Effector memory CD4-positive, alpha-beta T cell (primary cell): ENCODE measurements at regions not wholly inside any gene's neighbourhood (a gene's known extent, or its start where the extent isn't known, plus 50 kb on each side); places are given as distances from the start of the nearest gene placed in this dataset.
"Not testable (repeated sequence)": the region's sequence is repeated elsewhere in the genome, so short reads cannot be mapped to it uniquely, and the experiment has no call there.

Experiments used
- DNase-seq, 3 donors: peaks; one replicate each; pipeline ENCODE4 v3.0.0-alpha.2; 2020
- H3K27ac ChIP-seq: 2 replicates; pipeline ENCODE4 v1.7.0; 2013; ENCODE audit warnings: mild to moderate bottlenecking, low read length, moderate library complexity; ENCODE audit not compliant: insufficient read depth, poor library complexity, severe bottlenecking
- H3K27me3 ChIP-seq: replicated peaks from 2 replicates; pipeline ENCODE4 v1.7.0; 2013; ENCODE audit warnings: mild to moderate bottlenecking, low read length; ENCODE audit not compliant: insufficient read depth, control insufficient read depth, poor library complexity, severe bottlenecking
- H3K36me3 ChIP-seq: 2 replicates; pipeline ENCODE4 v1.7.0; 2013; ENCODE audit warnings: mild to moderate bottlenecking, low read length, moderate library complexity; ENCODE audit not compliant: control insufficient read depth, insufficient read depth
- H3K4me1 ChIP-seq: 2 replicates; pipeline ENCODE4 v1.7.0; 2013; ENCODE audit warnings: low read length, mild to moderate bottlenecking; ENCODE audit not compliant: control insufficient read depth, insufficient read depth, poor library complexity, severe bottlenecking
- H3K4me3 ChIP-seq: 2 replicates; pipeline ENCODE4 v1.7.0; 2013; ENCODE audit warnings: low read length, low read depth, mild to moderate bottlenecking; ENCODE audit not compliant: insufficient read depth, poor library complexity, severe bottlenecking
- H3K9me3 ChIP-seq: 2 replicates; pipeline ENCODE4 v1.7.0; 2013; ENCODE audit warnings: mild to moderate bottlenecking, low read length, moderate library complexity; ENCODE audit not compliant: control insufficient read depth

DNA sequence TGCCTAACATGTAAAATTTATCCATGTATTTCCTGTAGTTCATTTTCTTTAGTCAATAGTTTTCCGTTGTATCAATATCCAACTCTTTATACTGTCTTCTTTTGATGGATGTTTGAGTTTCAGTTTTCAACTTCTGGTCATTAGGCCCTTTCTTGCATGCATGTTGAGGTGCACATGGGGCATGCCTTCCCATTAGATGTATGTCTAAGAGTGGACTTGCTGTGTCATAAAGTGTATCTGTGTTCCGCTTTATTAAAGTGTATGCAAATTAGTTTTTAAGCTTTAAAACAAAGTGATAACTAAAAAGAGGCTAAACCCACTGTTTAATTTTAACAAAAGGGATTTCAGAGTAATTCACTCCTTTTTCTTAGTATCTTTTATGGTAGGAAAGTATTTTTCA, 441.1 kb downstream of the PCNX1 start:
- no peak overlapping the region for H3K27ac ChIP-seq
- no peaks in the 10 kb centered on the region for H3K9me3 ChIP-seq
- H3K4me1 ChIP-seq: no peaks in the 10 kb centered on the region
- no peaks in the 10 kb centered on the region for H3K27me3 ChIP-seq
- H3K4me3 ChIP-seq: no peak overlapping the region
- no peak for DNase-seq
- H3K36me3 ChIP-seq: no peaks in the 10 kb centered on the region

DNA sequence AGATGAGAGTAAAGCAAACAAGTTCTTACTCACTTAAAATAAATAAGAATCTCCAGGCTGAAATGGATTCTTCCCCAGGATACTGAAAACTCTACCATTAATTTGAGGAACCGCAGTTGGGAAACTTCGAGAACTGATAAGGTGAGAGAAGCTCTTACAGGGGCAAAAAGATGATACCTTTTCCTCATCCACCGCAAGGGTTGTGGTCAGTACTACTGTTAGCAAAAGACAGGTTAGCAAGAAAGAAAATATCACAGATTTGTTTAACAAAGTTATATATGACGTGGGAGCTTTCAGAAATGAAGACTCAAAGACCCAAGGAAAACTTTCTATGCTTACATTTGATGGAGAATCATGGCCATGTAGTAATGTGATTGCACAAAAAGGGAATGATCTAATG, 441.6 kb downstream of the PCNX1 start:
- H3K4me3 ChIP-seq: no peak overlapping the region
- DNase-seq: no peak
- no peaks in the 10 kb centered on the region for H3K27me3 ChIP-seq
- no peaks in the 10 kb centered on the region for H3K9me3 ChIP-seq
- no peaks in the 10 kb centered on the region for H3K36me3 ChIP-seq
- no peak overlapping the region for H3K27ac ChIP-seq
- H3K4me1 ChIP-seq: no peaks in the 10 kb centered on the region

DNA sequence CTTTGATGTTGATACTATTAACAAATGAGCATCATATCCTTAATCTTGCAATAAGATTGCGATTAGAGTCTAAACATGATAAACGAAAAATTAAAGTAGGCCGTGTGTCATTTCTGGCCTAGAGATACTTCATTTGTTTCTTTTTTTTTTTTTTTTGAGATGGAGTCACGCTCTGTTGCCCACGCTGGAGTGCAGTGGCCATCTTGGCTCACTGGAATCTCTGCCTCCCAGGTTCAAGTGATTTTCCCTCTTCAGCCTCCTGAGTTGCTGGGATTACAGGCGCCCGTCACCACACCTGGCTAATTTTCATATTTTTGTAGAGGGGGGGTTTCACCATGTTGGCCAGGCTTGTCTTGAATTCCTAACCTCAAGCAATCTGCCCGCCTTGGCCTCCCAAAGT, 446.9 kb downstream of the PCNX1 start:
- Histone ChIP-seq H3K9me3 (no peaks in the 10 kb centered on the region), H3K27ac (no peak overlapping the region), H3K36me3 (no peaks in the 10 kb centered on the region), H3K4me1 (no peaks in the 10 kb centered on the region), H3K4me3 (no peak overlapping the region), H3K27me3 (no peaks in the 10 kb centered on the region)
- no peak for DNase-seq

DNA sequence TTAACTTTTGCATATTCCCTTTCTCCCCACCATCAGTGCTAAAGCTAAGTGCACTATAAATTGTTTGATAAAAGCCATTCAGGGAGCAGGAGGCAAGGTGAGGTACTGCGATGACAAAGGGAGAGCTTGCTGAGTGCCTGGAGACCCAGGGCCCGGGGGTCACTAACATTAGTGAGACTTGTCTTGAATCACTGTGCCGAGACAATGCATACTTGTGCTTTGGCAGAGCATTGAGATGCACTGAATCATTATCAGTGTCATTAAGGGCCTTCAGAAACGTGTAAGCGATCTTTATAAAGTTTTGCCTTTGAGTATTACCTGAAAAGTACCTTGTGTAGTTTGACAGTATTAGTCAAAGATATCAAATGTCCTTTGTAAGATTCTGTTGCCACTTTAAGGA, 447.5 kb downstream of the PCNX1 start:
- DNase-seq: no peak
- no peaks in the 10 kb centered on the region for H3K4me1 ChIP-seq

DNA sequence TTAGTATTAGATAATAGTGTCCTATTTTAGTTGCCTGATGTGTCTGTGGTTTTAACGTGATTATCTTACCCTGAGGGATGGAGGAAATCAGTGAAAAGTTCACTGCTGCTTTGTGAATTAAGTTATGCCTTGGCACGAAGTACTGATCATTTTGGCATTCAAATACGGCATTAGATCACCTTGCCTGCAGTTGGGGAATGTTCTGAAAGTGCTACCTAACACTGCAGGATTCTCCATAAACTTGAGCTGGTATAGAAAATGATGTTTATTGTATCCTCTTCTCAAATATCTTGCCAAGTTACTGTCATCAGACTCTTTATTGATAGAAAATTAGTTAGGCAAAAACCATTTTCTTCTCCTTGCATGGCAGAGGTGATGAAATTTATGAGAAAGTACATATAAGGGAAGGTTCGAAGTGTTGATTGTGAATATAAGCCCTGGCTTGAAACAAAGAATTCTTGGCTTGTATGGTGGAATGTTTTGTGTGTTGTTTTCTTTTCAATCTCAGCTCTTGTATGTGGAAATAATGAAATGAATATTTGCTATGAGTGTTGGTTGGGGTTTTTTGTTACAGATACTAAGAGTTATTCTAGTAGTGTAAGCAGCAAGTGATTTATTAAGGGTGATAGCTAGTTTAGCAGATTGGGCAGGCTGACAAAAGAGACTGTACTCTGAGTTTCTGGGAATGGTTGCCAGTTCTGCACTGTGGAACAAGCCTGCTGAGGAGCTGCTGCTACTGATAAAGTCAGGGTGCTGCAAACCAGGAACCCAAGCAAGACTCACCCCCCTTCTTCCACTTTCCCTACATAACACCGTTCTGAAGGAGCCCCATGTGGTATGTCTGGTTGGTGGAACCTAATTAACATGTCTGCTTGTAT, 448.3 kb downstream of the PCNX1 start:
- Histone ChIP-seq H3K27ac (no peak overlapping the region), H3K36me3 (no peaks in the 10 kb centered on the region), H3K4me1 (no peaks in the 10 kb centered on the region), H3K27me3 (no peaks in the 10 kb centered on the region), H3K4me3 (no peak overlapping the region), H3K9me3 (no peaks in the 10 kb centered on the region)
- DNase-seq: no peak

More for the DNA sequence above, 447.5 kb downstream of the PCNX1 start:
- H3K9me3 ChIP-seq: no peaks in the 10 kb centered on the region
- no peak overlapping the region for H3K27ac ChIP-seq
- H3K36me3 ChIP-seq: no peaks in the 10 kb centered on the region
- H3K27me3 ChIP-seq: no peaks in the 10 kb centered on the region
- no peak overlapping the region for H3K4me3 ChIP-seq

DNA sequence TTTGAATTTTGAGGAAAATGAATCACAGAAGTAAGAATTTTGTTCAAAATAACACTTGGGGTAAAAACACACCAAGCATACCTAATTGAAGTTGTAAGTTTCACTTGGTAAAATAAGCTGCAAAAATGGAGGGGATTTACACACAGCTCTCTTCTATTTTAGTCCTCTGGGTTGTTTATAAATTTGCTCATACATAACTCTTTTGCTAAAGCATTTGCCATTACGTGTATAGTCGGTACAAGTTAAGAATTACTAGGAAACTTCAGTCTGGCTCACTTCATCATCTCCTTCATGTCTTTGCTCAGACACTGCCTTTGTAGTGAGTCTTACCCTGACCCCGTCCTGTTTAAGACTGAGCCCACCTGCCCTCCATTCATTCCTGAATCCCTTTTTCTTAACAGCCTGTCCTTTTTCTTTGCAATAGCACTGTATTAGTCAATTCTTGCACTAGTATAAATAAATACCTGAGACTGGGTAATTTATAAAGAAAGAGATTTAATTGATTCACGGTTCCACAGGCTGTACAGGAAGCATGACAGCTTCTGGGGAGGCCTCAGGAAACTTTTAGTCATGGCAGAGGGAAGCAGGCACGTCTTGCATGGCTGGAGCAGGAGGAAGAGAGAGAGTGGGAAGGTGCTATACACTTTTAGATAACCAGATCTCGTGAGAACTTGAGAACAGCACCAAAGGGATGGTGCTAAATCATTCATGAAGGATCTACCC, 451.1 kb downstream of the PCNX1 start:
- no peak overlapping the region for H3K27ac ChIP-seq

DNA sequence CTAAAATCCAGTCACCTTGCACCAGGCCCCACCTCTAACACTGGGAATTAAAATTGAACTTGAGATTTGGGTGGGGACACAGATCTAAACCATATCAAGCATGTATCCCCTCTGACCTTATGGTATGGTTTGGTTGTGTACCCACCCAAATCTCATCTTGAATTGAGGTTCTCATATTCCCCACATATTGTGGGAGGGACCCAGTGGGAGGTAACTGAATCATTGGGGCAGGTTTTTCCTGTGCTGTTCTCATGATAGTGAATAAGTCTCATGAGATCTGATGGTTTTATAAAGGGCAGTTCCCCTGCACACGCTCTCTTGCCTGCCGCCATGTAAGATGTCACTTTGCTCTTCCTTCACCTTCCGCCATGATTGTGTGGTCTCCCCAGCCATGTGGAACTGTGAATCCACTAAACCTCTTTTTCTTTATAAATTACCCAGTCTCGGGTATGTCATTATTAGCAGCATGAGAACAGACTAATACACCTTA, 451.7 kb downstream of the PCNX1 start:
- not testable (repeated sequence) for H3K4me1 ChIP-seq, H3K27ac ChIP-seq

More for the DNA sequence above, 451.1 kb downstream of the PCNX1 start:
- no peak overlapping the region for H3K4me3 ChIP-seq
- H3K27me3 ChIP-seq: no peaks in the 10 kb centered on the region
- H3K4me1 ChIP-seq: no peaks in the 10 kb centered on the region
- H3K36me3 ChIP-seq: no peaks in the 10 kb centered on the region
- H3K9me3 ChIP-seq: no peaks in the 10 kb centered on the region
- no peak for DNase-seq

DNA sequence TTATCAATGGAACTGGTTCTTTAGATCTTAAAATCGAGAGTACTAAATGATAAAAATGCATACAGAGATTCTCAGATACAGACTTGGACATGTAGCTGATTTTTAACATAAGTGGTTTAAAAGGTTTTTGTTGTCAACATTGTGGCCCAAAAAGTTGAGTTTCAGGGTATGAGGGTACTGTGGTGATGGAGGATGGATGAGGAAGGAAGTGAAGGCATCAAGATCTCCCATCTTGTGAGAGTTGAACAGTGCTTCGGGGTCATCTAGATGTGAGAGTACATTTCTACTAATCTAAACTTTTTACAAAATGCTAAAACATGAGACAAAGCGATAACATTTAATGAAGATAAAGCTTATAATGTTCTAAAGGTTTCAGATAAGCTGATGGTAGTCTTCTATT, 452.6 kb downstream of the PCNX1 start:
- Histone ChIP-seq H3K27ac (no peak overlapping the region), H3K4me1 (no peaks in the 10 kb centered on the region)

More for the DNA sequence above, 451.7 kb downstream of the PCNX1 start:
- H3K9me3 ChIP-seq, H3K4me3 ChIP-seq, H3K27me3 ChIP-seq, H3K36me3 ChIP-seq, DNase-seq: not testable (repeated sequence)

DNA sequence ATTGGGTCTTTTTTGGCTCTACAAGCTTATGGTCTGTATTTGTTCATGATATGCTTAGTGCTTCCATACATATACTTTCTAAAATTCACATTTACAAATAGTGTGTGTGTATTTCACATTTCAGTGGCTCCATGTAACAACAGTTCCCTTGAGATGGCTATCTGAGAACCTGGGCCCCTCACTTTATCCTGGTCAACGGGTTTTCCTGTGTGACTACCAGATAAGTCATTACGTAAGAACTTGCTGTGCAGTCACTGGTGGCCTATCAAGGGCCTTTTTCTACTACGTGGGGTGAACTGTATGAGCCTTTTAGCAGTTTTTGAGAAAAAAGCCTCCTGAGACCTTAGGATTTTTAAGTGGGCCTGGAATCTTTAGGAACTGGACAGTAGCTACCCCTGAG, 454.1 kb downstream of the PCNX1 start:
- DNase-seq: no peak
- H3K4me3 ChIP-seq: no peak overlapping the region
- no peaks in the 10 kb centered on the region for H3K27me3 ChIP-seq
- no peaks in the 10 kb centered on the region for H3K9me3 ChIP-seq
- H3K4me1 ChIP-seq: no peaks in the 10 kb centered on the region
- H3K27ac ChIP-seq: no peak overlapping the region
- no peaks in the 10 kb centered on the region for H3K36me3 ChIP-seq

More for the DNA sequence above, 452.6 kb downstream of the PCNX1 start:
- Histone ChIP-seq H3K27me3 (no peaks in the 10 kb centered on the region), H3K36me3 (no peaks in the 10 kb centered on the region), H3K9me3 (no peaks in the 10 kb centered on the region), H3K4me3 (no peak overlapping the region)
- no peak for DNase-seq

DNA sequence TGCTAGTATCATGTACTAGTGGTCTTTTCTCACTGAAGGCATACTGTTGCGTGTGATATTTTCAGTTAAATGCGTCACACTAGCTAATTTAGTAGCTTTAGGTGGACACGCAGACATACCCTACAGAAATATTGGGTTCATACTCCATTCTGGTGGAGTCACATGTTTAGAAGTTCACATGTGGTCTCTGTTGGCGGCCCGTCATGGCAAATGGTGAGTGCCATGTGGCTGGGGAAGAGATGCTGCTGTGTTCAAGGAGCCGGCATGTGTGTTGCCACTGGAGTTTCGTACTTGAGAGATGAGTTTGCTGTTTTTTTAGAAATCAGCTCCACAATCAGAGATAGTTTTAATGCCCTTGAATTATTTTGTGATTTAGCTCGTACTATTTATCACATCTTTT, 454.6 kb downstream of the PCNX1 start:
- Histone ChIP-seq H3K27ac (no peak overlapping the region), H3K4me1 (no peaks in the 10 kb centered on the region), H3K27me3 (no peaks in the 10 kb centered on the region), H3K4me3 (no peak overlapping the region), H3K9me3 (no peaks in the 10 kb centered on the region), H3K36me3 (no peaks in the 10 kb centered on the region)
- no peak for DNase-seq
